ENCODE measurements at regions not wholly inside any gene's neighbourhood (a gene's known extent, or its start where the extent isn't known, plus 50 kb on each side); places are given as distances from the start of the nearest gene placed in this dataset.

DNA sequence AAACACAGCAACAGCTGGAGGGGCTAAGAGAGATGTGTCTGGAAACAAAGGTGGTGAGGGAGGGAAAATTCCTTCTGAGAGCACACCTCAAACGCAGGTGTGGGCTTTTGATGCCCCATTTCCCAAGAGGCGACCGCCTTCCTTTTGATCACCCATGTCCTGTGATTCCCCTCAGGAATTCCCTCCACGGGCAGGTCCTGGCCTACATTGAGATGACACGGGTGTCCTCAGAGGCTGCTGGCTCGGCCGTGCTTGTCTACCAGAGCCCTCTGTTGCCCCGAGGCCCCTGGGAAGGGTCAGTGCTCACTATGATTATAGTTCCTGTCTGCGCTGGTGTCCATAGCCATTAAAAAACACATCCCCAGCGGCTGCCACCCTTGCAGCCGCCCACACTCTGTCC, 242.6 kb downstream of the TFAP2C start:
- TF ChIP-seq, protein P1, sequence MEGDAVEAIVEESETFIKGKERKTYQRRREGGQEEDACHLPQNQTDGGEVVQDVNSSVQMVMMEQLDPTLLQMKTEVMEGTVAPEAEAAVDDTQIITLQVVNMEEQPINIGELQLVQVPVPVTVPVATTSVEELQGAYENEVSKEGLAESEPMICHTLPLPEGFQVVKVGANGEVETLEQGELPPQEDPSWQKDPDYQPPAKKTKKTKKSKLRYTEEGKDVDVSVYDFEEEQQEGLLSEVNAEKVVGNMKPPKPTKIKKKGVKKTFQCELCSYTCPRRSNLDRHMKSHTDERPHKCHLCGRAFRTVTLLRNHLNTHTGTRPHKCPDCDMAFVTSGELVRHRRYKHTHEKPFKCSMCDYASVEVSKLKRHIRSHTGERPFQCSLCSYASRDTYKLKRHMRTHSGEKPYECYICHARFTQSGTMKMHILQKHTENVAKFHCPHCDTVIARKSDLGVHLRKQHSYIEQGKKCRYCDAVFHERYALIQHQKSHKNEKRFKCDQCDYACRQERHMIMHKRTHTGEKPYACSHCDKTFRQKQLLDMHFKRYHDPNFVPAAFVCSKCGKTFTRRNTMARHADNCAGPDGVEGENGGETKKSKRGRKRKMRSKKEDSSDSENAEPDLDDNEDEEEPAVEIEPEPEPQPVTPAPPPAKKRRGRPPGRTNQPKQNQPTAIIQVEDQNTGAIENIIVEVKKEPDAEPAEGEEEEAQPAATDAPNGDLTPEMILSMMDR (IDR thresholded peaks at IDR 0.05) = no peak
- no peak for TF ChIP-seq POLR2A (IDR thresholded peaks at IDR 0.05)
- ATAC-seq (no peak), DNase-seq (no peak)
- H3K27ac ChIP-seq = no peak overlapping the region
- intact Hi-C loops (cut with DNase I) = no loop called here
- H3K36me3 ChIP-seq = no peaks in the 10 kb centered on the region
- 79% methylated on average over 6 of the region's 11 CpGs for WGBS (ENCODE audit: insufficient coverage, low coverage, low lambda C conversion rate, missing lambda C conversion rate)
- H3K4me1 ChIP-seq = no peaks in the 10 kb centered on the region
- no peak overlapping the region for H3K4me3 ChIP-seq
- no peaks in the 10 kb centered on the region for H3K9me3 ChIP-seq
- no peaks in the 10 kb centered on the region for H3K27me3 ChIP-seq

DNA sequence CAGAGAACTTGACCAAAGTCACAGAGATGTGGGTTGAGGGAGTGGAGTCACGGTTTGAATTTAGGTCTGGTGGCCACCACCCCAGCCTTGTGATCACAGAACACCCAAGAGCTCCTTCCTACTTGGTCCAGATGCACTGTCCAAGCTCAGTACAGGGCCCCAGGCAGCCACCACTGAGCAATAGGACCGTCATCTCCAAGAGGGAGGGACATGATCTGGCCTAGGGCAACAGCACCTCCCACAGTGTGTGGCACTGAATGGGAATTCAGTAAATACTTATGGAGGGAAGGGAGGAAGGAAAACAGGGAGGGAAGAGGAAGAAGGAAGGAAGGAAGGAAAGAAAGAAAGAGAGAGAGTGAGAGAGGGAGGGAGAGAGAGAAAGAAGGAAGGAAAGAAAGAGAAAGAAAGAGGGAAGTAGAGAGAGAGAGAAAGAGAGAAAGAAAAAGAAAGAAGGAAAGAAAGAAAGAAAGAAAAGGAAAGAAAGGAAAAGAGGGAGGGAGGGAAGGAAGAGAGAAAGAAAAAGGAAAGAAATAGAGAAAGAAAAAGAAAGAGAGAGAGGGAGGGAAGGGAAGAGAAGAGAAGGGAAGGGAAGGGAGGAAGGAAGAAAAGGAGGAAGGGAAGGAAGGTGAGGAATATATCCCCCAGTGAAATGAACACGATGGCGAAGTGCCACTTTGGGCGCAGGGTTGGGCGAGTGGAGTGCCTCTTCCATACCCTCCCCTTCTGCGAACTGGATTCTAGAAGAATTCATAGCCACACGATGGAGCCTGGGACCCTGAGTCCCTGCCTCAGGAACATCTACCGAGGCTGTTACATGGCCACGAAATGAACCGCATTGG, 243.7 kb downstream of the TFAP2C start:
- H3K9me3 ChIP-seq = no peaks in the 10 kb centered on the region
- WGBS (ENCODE audit: insufficient coverage, low coverage, low lambda C conversion rate, missing lambda C conversion rate) = 67% methylated on average over 6 of the region's 11 CpGs
- TF ChIP-seq, protein P1 (IDR thresholded peaks at IDR 0.05) = no peak
- TF ChIP-seq POLR2A (IDR thresholded peaks at IDR 0.05) = no peak
- no peaks in the 10 kb centered on the region for H3K4me1 ChIP-seq
- no peaks in the 10 kb centered on the region for H3K27me3 ChIP-seq
- ATAC-seq = peak in 1 of 4 donors; percentile 43
- no peak overlapping the region for H3K27ac ChIP-seq
- no peak for DNase-seq
- intact Hi-C loops (cut with DNase I) = no loop called here
- H3K4me3 ChIP-seq = no peak overlapping the region
- no peaks in the 10 kb centered on the region for H3K36me3 ChIP-seq

DNA sequence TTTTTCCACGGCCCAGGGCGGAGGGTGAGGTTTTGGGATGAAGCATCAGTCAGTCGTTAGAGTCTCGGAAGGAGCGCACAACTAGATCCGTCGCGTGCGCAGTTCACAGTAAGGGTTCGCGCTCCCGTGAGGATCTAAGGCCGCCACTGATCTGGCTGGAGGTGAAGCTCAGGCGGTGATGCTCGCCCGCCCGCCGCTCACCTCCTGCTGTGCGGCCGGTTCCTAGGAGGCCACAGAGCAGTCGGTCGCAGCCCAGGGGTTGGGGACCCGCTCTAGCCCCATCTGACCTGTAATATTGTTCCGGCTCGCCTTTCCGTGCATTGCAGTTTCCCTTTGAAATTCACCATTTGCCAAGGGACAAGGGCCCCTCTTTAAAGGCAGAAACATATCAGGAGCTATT, 244.7 kb downstream of the TFAP2C start:
- no peak overlapping the region for H3K4me3 ChIP-seq
- DNase-seq (no peak), ATAC-seq (no peak)
- intact Hi-C loops (cut with DNase I) = no loop called here
- H3K27me3 ChIP-seq = no peaks in the 10 kb centered on the region
- H3K4me1 ChIP-seq = no peaks in the 10 kb centered on the region
- TF ChIP-seq, protein P1 (IDR thresholded peaks at IDR 0.05) = no peak
- TF ChIP-seq POLR2A (IDR thresholded peaks at IDR 0.05) = no peak
- WGBS (ENCODE audit: insufficient coverage, low coverage, low lambda C conversion rate, missing lambda C conversion rate) = 93% methylated on average over 8 of the region's 26 CpGs
- no peaks in the 10 kb centered on the region for H3K9me3 ChIP-seq
- no peak overlapping the region for H3K27ac ChIP-seq
- no peaks in the 10 kb centered on the region for H3K36me3 ChIP-seq

DNA sequence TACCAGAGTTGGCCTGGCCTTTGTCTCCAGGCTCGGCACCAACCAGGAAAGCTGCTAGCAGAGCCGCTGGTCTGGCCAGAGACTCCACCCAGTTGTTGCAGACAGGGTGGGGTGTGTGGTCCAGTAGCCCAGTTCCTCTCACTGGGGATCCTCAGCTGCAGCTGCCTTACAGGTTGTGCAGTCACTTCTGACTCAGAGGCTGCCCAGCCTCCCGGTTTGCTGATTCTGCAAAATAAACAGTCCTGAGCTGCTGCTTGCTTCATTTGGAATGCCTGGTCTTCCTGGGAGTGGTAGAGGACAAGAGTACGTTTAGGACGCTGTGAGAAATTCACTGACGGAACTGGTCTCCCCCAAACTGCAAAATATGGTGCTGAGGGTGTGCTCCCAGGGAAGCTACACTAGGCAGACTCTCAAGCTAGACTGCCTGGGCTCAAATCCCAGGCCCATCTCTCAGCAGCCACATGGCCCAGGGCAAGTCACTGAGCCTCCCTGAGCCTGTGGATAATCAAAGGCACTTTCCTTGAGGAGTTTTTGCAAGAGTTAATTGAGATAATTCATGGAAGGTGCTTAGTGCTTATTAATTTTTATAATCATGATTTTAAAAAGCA, 246.1 kb downstream of the TFAP2C start:
- Histone ChIP-seq H3K4me3 (no peak overlapping the region), H3K4me1 (no peaks in the 10 kb centered on the region), H3K27me3 (no peaks in the 10 kb centered on the region), H3K36me3 (no peaks in the 10 kb centered on the region), H3K9me3 (no peaks in the 10 kb centered on the region), H3K27ac (no peak overlapping the region)
- no peak for DNase-seq
- intact Hi-C loops (cut with DNase I) = no loop called here
- ATAC-seq = no peak
- 30% methylated on average over 4 of the region's 6 CpGs for WGBS (ENCODE audit: insufficient coverage, low coverage, low lambda C conversion rate, missing lambda C conversion rate)
- TF ChIP-seq POLR2A (IDR thresholded peaks at IDR 0.05) = no peak
- TF ChIP-seq, protein P1 (IDR thresholded peaks at IDR 0.05) = no peak

All from right lobe of liver (tissue), 6 donors.